T-helper 17 cell (primary cell): ENCODE measurements at regions not wholly inside any gene's neighbourhood (a gene's known extent, or its start where the extent isn't known, plus 50 kb on each side); places are given as distances from the start of the nearest gene placed in this dataset.
"Not testable (repeated sequence)": the region's sequence is repeated elsewhere in the genome, so short reads cannot be mapped to it uniquely, and the experiment has no call there.

ENCODE experiments used
- ATAC-seq: fragments of 150-1000 bp; cut with Tn5 transposase; 2 replicates; pipeline ENCODE4 v1.10.0; 2021; ENCODE audit warnings: mild to moderate bottlenecking, moderate library complexity
- DNase-seq, 3 donors: peaks; one replicate each; pipeline versions ENCODE4 v3.0.0 to v3.0.0-alpha.2; 2020 to 2021
- H3K9me3 ChIP-seq: one replicate; pipeline ENCODE4 v1.7.0; 2013; ENCODE audit warnings: low read length, mild to moderate bottlenecking; ENCODE audit not compliant: control insufficient read depth, poor library complexity, severe bottlenecking
- H3K27ac Mint-ChIP-seq: one replicate; pipeline ENCODE4 v1.8.0; 2022; ENCODE audit warnings: mild to moderate bottlenecking, moderate library complexity, mixed read lengths
- H3K27me3 Mint-ChIP-seq: one replicate; pipeline ENCODE4 v1.8.0; 2022; ENCODE audit warnings: mixed read lengths
- H3K36me3 Mint-ChIP-seq: one replicate; pipeline ENCODE4 v1.8.0; 2022; ENCODE audit warnings: low read depth, mixed read lengths
- H3K4me1 Mint-ChIP-seq: one replicate; pipeline ENCODE4 v1.8.0; 2022; ENCODE audit warnings: mild to moderate bottlenecking, mixed read lengths
- H3K4me3 Mint-ChIP-seq: one replicate; pipeline ENCODE4 v1.8.0; 2022; ENCODE audit warnings: mild to moderate bottlenecking, moderate library complexity, mixed read lengths

DNA sequence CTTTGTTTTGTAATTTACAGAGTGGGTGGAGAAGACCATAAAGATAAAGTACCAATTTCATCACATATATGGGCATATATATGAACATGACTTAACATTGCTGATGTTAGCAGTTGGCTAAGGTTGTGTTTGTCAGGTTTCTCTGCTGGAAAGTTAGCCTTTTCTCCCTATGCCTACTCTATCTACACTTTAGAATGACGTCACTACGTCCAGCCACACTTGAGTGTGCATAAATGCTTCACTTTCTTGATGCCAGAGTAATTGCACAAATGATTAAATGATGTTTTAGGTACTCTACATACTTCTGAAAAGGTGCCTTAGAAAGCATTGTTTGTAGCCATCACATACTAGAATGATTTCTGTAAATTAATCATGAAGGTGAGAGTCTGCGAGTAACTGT, 759.2 kb upstream of the MGAT4C start:
- ATAC-seq (no peak), DNase-seq (no peak)
- no peaks in the 10 kb centered on the region for H3K27me3 Mint-ChIP-seq
- no peaks in the 10 kb centered on the region for H3K36me3 Mint-ChIP-seq
- H3K4me3 Mint-ChIP-seq, result no peak overlapping the region
- H3K4me1 Mint-ChIP-seq, result no peaks in the 10 kb centered on the region
- no peaks in the 10 kb centered on the region for H3K9me3 ChIP-seq
- H3K27ac Mint-ChIP-seq, result no peak overlapping the region

DNA sequence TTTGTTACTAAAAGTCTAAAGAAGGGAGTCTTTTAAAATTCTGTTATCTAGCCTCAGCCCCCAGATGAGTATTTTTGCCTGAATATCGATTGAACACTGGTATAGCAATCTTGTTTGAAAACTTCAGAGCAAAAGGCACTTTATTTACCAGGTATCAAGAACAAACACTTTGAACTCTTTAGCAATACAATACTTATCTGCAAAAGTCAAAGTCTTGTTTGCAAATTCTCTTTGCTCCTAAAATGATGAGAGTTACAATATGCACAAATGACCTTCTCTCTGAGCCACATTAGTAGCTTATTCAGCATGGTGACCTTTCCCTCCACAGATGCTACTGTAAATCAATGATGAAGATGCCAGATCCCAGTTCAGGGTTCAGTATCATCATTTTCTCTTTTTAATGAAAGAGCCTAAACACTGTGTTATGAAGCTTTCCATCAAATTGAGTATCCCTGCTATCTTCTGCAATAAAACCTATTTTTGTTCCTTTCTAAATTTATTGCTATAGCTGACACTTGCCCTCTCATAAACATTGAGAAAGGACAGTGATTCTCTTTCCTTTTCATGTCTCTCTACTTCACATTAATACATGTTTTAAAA, 752.7 kb upstream of the MGAT4C start:
- H3K9me3 ChIP-seq, result peaks cover 2% of the 10 kb centered on the region
- no peak for ATAC-seq
- Mint-ChIP-seq H3K27me3 (no peaks in the 10 kb centered on the region), H3K36me3 (no peaks in the 10 kb centered on the region), H3K27ac (no peak overlapping the region), H3K4me1 (no peaks in the 10 kb centered on the region), H3K4me3 (no peak overlapping the region)
- DNase-seq, result no peak

GRCh38 chr12:87001102-87001501, 744.9 kb upstream of the MGAT4C start:
- no peaks in the 10 kb centered on the region for H3K36me3 Mint-ChIP-seq
- DNase-seq, result no peak
- H3K27ac Mint-ChIP-seq, result no peak overlapping the region
- H3K27me3 Mint-ChIP-seq, result no peaks in the 10 kb centered on the region
- ATAC-seq, result no peak
- no peaks in the 10 kb centered on the region for H3K9me3 ChIP-seq
- no peaks in the 10 kb centered on the region for H3K4me1 Mint-ChIP-seq
- no peak overlapping the region for H3K4me3 Mint-ChIP-seq

DNA sequence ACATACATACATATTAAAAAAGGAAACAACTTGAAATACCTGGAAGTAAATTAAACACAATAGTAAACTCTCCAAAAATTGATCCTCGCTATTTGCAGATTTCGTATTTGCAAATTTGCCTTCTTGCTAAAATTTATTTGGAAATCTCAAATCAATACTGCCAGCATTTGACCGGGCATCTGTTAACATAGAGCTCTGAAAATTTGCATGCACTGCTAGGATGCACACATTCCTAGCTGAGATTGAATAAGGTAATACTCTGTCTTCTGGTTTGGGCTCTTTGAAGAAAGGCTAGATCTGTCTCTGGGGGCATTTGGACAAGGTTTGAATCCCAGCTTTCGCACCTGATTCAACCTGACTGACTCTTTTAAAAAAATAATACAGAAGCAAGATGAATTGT, 729.1 kb upstream of the MGAT4C start:
- DNase-seq (no peak), ATAC-seq (no peak)
- no peak overlapping the region for H3K27ac Mint-ChIP-seq
- no peaks in the 10 kb centered on the region for H3K36me3 Mint-ChIP-seq
- no peaks in the 10 kb centered on the region for H3K9me3 ChIP-seq
- H3K4me3 Mint-ChIP-seq, result no peak overlapping the region
- no peaks in the 10 kb centered on the region for H3K27me3 Mint-ChIP-seq
- no peaks in the 10 kb centered on the region for H3K4me1 Mint-ChIP-seq

GRCh38 chr12:86970595-86970994, 714.4 kb upstream of the MGAT4C start:
- not testable (repeated sequence) for DNase-seq, H3K9me3 ChIP-seq, H3K36me3 Mint-ChIP-seq, H3K4me3 Mint-ChIP-seq, H3K27ac Mint-ChIP-seq, H3K4me1 Mint-ChIP-seq, H3K27me3 Mint-ChIP-seq, ATAC-seq

DNA sequence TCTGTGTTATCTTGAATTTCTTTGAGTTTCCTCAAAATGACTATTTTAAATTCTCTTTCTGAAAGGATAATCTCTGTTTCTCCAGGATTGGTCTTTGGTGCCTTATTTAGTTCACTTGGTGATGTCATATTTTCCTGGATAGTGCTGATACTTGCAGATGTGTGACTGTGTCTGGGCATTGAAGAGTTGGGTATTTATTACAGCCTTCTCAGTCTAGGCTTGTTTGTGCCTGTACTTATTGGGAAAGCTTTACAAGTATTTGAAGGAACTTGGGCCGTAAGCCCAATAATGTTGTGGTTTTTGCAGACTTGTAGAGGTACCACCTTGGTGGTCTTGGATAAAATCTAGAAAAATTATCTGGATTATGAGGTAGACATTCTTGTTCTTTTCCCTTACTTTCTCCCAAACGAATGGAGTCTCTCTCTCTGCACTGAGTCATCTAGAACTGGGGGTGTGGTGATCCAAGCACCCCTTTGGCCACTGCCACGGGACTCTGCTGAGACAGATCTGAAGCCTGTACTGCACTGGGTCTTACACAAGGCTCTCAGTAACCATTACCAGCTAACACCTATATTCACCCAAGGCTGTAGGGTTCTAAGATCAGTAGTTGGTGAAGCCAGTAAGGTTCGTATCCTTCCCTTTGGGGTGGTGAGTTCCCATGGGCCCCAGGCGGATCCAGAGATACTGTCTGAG, 703.7 kb upstream of the MGAT4C start:
- ATAC-seq, result no peak
- H3K9me3 ChIP-seq, result no peaks in the 10 kb centered on the region
- H3K36me3 Mint-ChIP-seq, result no peaks in the 10 kb centered on the region

GRCh38 chr12:86950444-86950843, 694.3 kb upstream of the MGAT4C start:
- DNase-seq (no peak), ATAC-seq (no peak)
- H3K36me3 Mint-ChIP-seq, result no peaks in the 10 kb centered on the region
- no peaks in the 10 kb centered on the region for H3K27me3 Mint-ChIP-seq
- no peak overlapping the region for H3K4me3 Mint-ChIP-seq
- no peak overlapping the region for H3K27ac Mint-ChIP-seq
- H3K9me3 ChIP-seq, result peaks cover 2% of the 10 kb centered on the region
- H3K4me1 Mint-ChIP-seq, result no peaks in the 10 kb centered on the region

More for the DNA sequence above, 703.7 kb upstream of the MGAT4C start:
- DNase-seq, result no peak
- no peak overlapping the region for H3K4me3 Mint-ChIP-seq
- no peaks in the 10 kb centered on the region for H3K27me3 Mint-ChIP-seq
- H3K4me1 Mint-ChIP-seq, result no peaks in the 10 kb centered on the region
- no peak overlapping the region for H3K27ac Mint-ChIP-seq

GRCh38 chr12:86950043-86950442, 693.9 kb upstream of the MGAT4C start:
- peaks cover 2% of the 10 kb centered on the region for H3K9me3 ChIP-seq
- Mint-ChIP-seq H3K27ac (no peak overlapping the region), H3K4me3 (no peak overlapping the region), H3K36me3 (no peaks in the 10 kb centered on the region), H3K4me1 (no peaks in the 10 kb centered on the region), H3K27me3 (no peaks in the 10 kb centered on the region)
- no peak for DNase-seq
- no peak for ATAC-seq

GRCh38 chr12:86948851-86949250, 692.7 kb upstream of the MGAT4C start:
- no peak for ATAC-seq
- no peaks in the 10 kb centered on the region for H3K27me3 Mint-ChIP-seq
- no peak for DNase-seq
- no peak overlapping the region for H3K4me3 Mint-ChIP-seq
- no peaks in the 10 kb centered on the region for H3K36me3 Mint-ChIP-seq
- H3K27ac Mint-ChIP-seq, result no peak overlapping the region
- no peaks in the 10 kb centered on the region for H3K4me1 Mint-ChIP-seq
- peaks cover 2% of the 10 kb centered on the region for H3K9me3 ChIP-seq

GRCh38 chr12:86945685-86946196, 689.5 kb upstream of the MGAT4C start:
- peaks cover 2% of the 10 kb centered on the region for H3K9me3 ChIP-seq
- no peaks in the 10 kb centered on the region for H3K4me1 Mint-ChIP-seq
- no peak for ATAC-seq

GRCh38 chr12:86944197-86944819, 688.1 kb upstream of the MGAT4C start:
- not testable (repeated sequence) for H3K4me3 Mint-ChIP-seq, ATAC-seq, H3K27ac Mint-ChIP-seq, H3K4me1 Mint-ChIP-seq, H3K9me3 ChIP-seq, H3K27me3 Mint-ChIP-seq, H3K36me3 Mint-ChIP-seq, DNase-seq

More at GRCh38 chr12:86945685-86946196, 689.5 kb upstream of the MGAT4C start:
- Mint-ChIP-seq H3K36me3 (no peaks in the 10 kb centered on the region), H3K27ac (no peak overlapping the region), H3K27me3 (no peaks in the 10 kb centered on the region), H3K4me3 (no peak overlapping the region)
- no peak for DNase-seq

GRCh38 chr12:86931714-86932113, 675.5 kb upstream of the MGAT4C start:
- Mint-ChIP-seq H3K4me1 (no peaks in the 10 kb centered on the region), H3K4me3 (no peak overlapping the region), H3K27ac (no peak overlapping the region), H3K27me3 (no peaks in the 10 kb centered on the region), H3K36me3 (no peaks in the 10 kb centered on the region)
- ATAC-seq (no peak), DNase-seq (no peak)
- no peaks in the 10 kb centered on the region for H3K9me3 ChIP-seq

DNA sequence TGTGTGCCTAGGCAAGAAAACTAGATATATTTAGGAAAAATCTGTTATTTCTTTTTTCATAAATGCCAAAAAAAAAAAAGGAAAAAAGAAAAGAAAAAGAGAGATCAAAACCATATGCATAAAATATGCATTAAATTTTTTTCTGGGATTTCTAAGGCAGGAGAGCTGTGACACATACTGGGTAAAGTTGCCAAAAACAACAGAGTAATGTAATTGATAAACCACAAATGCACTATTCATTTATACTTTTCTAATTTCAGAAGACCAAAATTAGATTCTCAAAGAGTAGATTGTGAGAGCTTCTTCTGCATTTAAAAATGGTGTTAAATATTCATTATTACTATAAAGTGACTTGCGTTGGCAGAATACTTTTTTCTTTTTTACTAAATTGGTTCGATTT, 673.8 kb upstream of the MGAT4C start:
- H3K9me3 ChIP-seq, result no peaks in the 10 kb centered on the region
- no peaks in the 10 kb centered on the region for H3K36me3 Mint-ChIP-seq
- H3K27ac Mint-ChIP-seq, result no peak overlapping the region
- no peak for DNase-seq
- H3K27me3 Mint-ChIP-seq, result no peaks in the 10 kb centered on the region
- no peak overlapping the region for H3K4me3 Mint-ChIP-seq
- no peak for ATAC-seq
- H3K4me1 Mint-ChIP-seq, result no peaks in the 10 kb centered on the region

GRCh38 chr12:86917121-86917520, 660.9 kb upstream of the MGAT4C start:
- Mint-ChIP-seq H3K27ac (no peak overlapping the region), H3K4me3 (no peak overlapping the region), H3K27me3 (no peaks in the 10 kb centered on the region), H3K36me3 (no peaks in the 10 kb centered on the region), H3K4me1 (no peaks in the 10 kb centered on the region)
- H3K9me3 ChIP-seq, result no peaks in the 10 kb centered on the region
- ATAC-seq, result no peak
- no peak for DNase-seq
